Activated CD8-positive, alpha-beta T cell treated with anti-CD3 and anti-CD28 coated beads for 36 hours (primary cell): ENCODE measurements at regions not wholly inside any gene's neighbourhood (a gene's known extent, or its start where the extent isn't known, plus 50 kb on each side); places are given as distances from the start of the nearest gene placed in this dataset.

Source experiments
- ATAC-seq: fragments of 200-7000 bp; cut with Tn5 transposase; one replicate; pipeline ENCODE4 v1.10.0; 2021; ENCODE audit warnings: mild to moderate bottlenecking, moderate library complexity
- CTCF ChIA-PET: fragments of 350-600 bp; sonication (Branson Sonifier 250); formaldehyde crosslinking; loops from one replicate; lab custom pipeline; 2021; ENCODE audit warnings: antibody characterized with exemption; lab: Charles Lee
- POLR2A ChIA-PET: fragments of 350-600 bp; sonication (Branson Sonifier 250); formaldehyde crosslinking; loops from one replicate; lab custom pipeline; 2021; ENCODE audit warnings: antibody characterized with exemption; lab: Charles Lee
- DNase-seq: peaks from one replicate; pipeline ENCODE4 v3.0.0-alpha.2; 2020
- H3K27ac Mint-ChIP-seq: one replicate; pipeline ENCODE4 v1.8.0; 2021; ENCODE audit warnings: mild to moderate bottlenecking, mixed read lengths
- H3K27me3 Mint-ChIP-seq: one replicate; pipeline ENCODE4 v1.8.0; 2021; ENCODE audit warnings: mixed read lengths
- H3K36me3 Mint-ChIP-seq: one replicate; pipeline ENCODE4 v1.8.0; 2021; ENCODE audit warnings: low read depth, mixed read lengths
- H3K4me1 Mint-ChIP-seq: one replicate; pipeline ENCODE4 v1.8.0; 2021; ENCODE audit warnings: low read depth, mixed read lengths
- H3K4me3 Mint-ChIP-seq: one replicate; pipeline ENCODE4 v1.8.0; 2021; ENCODE audit warnings: mild to moderate bottlenecking, moderate library complexity, mixed read lengths
- H3K9me3 Mint-ChIP-seq: one replicate; pipeline ENCODE4 v1.8.0; 2021; ENCODE audit warnings: mixed read lengths
- intact Hi-C: fragments of 100-400 bp; cut with micrococcal nuclease; formaldehyde crosslinking; loops from one replicate; pipeline ENCODE4 v1.10.0; 2022
- TF ChIP-seq, protein P1 (sequence below): fragments of 200-600 bp; IDR thresholded peaks from one replicate; pipeline ENCODE4 v1.8.0; 2022; ENCODE audit warnings: antibody characterized with exemption, mild to moderate bottlenecking

DNA sequence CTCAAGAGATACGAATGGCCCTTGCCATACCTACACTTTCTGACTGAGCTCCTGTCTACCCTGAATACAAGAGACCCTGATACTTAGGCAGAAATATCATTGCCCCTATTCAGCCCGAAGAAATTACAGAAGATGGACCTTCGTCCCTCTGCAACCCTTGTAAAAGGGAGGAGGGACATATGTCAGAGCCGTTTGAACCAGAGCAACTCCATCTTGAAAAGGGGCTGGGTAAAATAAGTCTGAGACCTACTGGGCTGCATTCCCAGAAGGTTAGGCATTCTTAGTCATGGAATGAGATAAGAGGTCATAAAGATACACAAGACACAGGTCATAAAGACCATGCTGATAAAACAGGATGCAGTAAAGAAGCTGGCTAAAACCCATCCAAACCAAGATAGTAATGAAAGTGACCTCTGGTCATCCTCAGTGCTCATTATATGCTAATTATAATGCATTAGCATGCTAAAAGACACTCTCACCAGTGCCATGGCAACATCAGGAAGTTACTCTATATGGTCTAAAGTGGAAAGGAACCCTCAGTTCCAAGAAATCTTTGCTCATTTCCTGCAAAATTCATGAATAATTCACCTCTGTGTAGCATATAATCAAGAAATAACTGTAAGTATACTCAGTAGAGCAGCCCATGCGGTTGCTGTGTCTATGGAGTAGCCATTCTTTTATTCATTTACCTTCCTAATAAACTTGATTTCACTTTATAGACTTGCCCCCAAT lies 49.7 kb upstream of the GPD1L start:
- H3K9me3 Mint-ChIP-seq, result no peaks in the 10 kb centered on the region

More for the DNA sequence above, 49.7 kb upstream of the GPD1L start:
- DNase-seq (peak; percentile 15), ATAC-seq (peak; percentile 84)
- Mint-ChIP-seq H3K4me1 (peaks cover 8% of the 10 kb centered on the region), H3K36me3 (no peaks in the 10 kb centered on the region), H3K27me3 (no peaks in the 10 kb centered on the region), H3K4me3 (no peak overlapping the region), H3K27ac (peak overlapping the region; percentile 31)
- TF ChIP-seq, protein P1, sequence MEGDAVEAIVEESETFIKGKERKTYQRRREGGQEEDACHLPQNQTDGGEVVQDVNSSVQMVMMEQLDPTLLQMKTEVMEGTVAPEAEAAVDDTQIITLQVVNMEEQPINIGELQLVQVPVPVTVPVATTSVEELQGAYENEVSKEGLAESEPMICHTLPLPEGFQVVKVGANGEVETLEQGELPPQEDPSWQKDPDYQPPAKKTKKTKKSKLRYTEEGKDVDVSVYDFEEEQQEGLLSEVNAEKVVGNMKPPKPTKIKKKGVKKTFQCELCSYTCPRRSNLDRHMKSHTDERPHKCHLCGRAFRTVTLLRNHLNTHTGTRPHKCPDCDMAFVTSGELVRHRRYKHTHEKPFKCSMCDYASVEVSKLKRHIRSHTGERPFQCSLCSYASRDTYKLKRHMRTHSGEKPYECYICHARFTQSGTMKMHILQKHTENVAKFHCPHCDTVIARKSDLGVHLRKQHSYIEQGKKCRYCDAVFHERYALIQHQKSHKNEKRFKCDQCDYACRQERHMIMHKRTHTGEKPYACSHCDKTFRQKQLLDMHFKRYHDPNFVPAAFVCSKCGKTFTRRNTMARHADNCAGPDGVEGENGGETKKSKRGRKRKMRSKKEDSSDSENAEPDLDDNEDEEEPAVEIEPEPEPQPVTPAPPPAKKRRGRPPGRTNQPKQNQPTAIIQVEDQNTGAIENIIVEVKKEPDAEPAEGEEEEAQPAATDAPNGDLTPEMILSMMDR, result no peak
- intact Hi-C loops, result no loop called here
- POLR2A ChIA-PET, result no interaction called here
- CTCF ChIA-PET, result interaction anchor here (0.6 kb wide), 1 partner anchor 411 kb away, joined by 3 read pairs; no protein-coding TSS in a partner anchor
